HCT116 (cell line): ENCODE measurements at regions not wholly inside any gene's neighbourhood (a gene's known extent, or its start where the extent isn't known, plus 50 kb on each side); places are given as distances from the start of the nearest gene placed in this dataset.
"Not testable (repeated sequence)": the region's sequence is repeated elsewhere in the genome, so short reads cannot be mapped to it uniquely, and the experiment has no call there.

Source experiments
- ATAC-seq: fragments of 200-7000 bp; cut with Tn5 transposase; 2 replicates; pipeline ENCODE4 v1.9.1; 2020; ENCODE audit warnings: mild to moderate bottlenecking, moderate library complexity
- BruUV-seq: library from RNA; stranded (reverse); fragments of 400-500 nt; replicated peaks from 2 replicates; lab custom pipeline; 2021; lab: Mats Ljungman, UMichigan
- CTCF ChIA-PET: fragments of 300-600 bp; sonication (Branson Sonifier 250); formaldehyde crosslinking; loops from one replicate; lab custom pipeline; 2021; ENCODE audit warnings: antibody characterized with exemption; lab: Charles Lee
- POLR2A ChIA-PET: fragments of 300-600, 350-600 bp; sonication (Branson Sonifier 250); formaldehyde crosslinking; loops from one replicate; lab custom pipeline; 2021; ENCODE audit warnings: antibody characterized with exemption; lab: Charles Lee
- RAD21 ChIA-PET, 2 experiments: fragments of 300-600 bp; sonication (Branson Sonifier 250); formaldehyde crosslinking; loops; one replicate each; lab custom pipeline; 2023; ENCODE audit warnings: low total read pairs in 2 of 2; ENCODE audit not compliant: uncharacterized antibody in 2 of 2, unreplicated experiment in 2 of 2, low non-redundant PET in 1 of 2; lab: Charles Lee
- DNase-seq: peaks from one replicate; pipeline ENCODE4 v3.0.0-alpha.2; 2010; ENCODE audit warnings: low read depth, low spot score
- H2AFZ ChIP-seq: fragments of 200-600 bp; shearing (Covaris generic), sonication (generic); 2 replicates; pipeline ENCODE4 v1.6.1; 2017; ENCODE audit warnings: low read depth, mixed run types, mixed read lengths, antibody characterized with exemption, low read length; ENCODE audit not compliant: poor library complexity, severe bottlenecking
- H3K27ac ChIP-seq: 2 replicates; pipeline ENCODE4 v1.5.1; 2012; ENCODE audit warnings: low read depth, low read length
- H3K27me3 ChIP-seq: fragments of 200-600 bp; sonication (generic); 2 replicates; pipeline ENCODE4 v1.6.1; 2016; ENCODE audit warnings: mixed run types, low read length, mixed read lengths; ENCODE audit not compliant: insufficient read depth
- H3K36me3 ChIP-seq, 2 experiments: fragments of 200-500 bp in 1 of 2; fragments of 200-600 bp in 1 of 2; sonication (Bioruptor generic) in 1 of 2; sonication (generic) in 1 of 2; 2 replicates each; pipeline versions ENCODE4 v1.5.1 to v1.6.1; 2014 to 2016; ENCODE audit warnings: low read length in 2 of 2, inconsistent platforms in 1 of 2, mixed read lengths in 1 of 2, mixed run types in 1 of 2; ENCODE audit not compliant: insufficient read depth in 2 of 2, control insufficient read depth in 1 of 2
- H3K4me1 ChIP-seq, 2 experiments: fragments of 200-600 bp in 1 of 2; sonication (generic) in 1 of 2; 2 replicates each; pipeline versions ENCODE4 v1.5.1 to v1.6.1; 2012 to 2017; ENCODE audit warnings: low read length in 2 of 2, inconsistent platforms in 1 of 2, mild to moderate bottlenecking in 1 of 2, mixed read lengths in 1 of 2, mixed run types in 1 of 2, moderate library complexity in 1 of 2; ENCODE audit not compliant: insufficient read depth in 2 of 2, control insufficient read depth in 1 of 2
- H3K4me2 ChIP-seq: fragments of 200-600 bp; sonication (generic); 2 replicates; pipeline ENCODE4 v1.6.1; 2017; ENCODE audit warnings: mixed run types, low read length, mixed read lengths
- H3K4me3 ChIP-seq, 2 experiments: fragments of 200-600 bp in 1 of 2; sonication (generic) in 1 of 2; replicated peaks in 1 of 2; 2 replicates each; pipeline ENCODE4 v1.5.1; 2011 to 2016; ENCODE audit warnings: low read length in 2 of 2, control low read depth in 1 of 2, low read depth in 1 of 2, mild to moderate bottlenecking in 1 of 2, mixed read lengths in 1 of 2, mixed run types in 1 of 2
- H3K79me2 ChIP-seq: fragments of 200-600 bp; sonication (generic); 2 replicates; pipeline ENCODE4 v1.6.1; 2017; ENCODE audit warnings: mild to moderate bottlenecking, mixed run types, low read length, moderate library complexity, mixed read lengths; ENCODE audit not compliant: insufficient read depth
- H3K9ac ChIP-seq: fragments of 200-600 bp; sonication (generic); 2 replicates; pipeline ENCODE4 v1.6.1; 2016; ENCODE audit warnings: low read length, mixed read lengths
- H3K9me2 ChIP-seq: fragments of 200-600 bp; sonication (generic), shearing (Covaris generic); 2 replicates; pipeline ENCODE4 v1.6.1; 2017; ENCODE audit warnings: mixed run types, mild to moderate bottlenecking, moderate library complexity; ENCODE audit not compliant: insufficient read depth
- H3K9me3 ChIP-seq, 2 experiments: fragments of 200-500 bp in 1 of 2; fragments of 200-600 bp in 1 of 2; sonication (Bioruptor generic) in 1 of 2; sonication (generic) in 1 of 2; 2 replicates each; pipeline ENCODE4 v1.6.1; 2014 to 2017; ENCODE audit warnings: low read length in 2 of 2, mixed read lengths in 2 of 2, inconsistent platforms in 1 of 2, low read depth in 1 of 2, mild to moderate bottlenecking in 1 of 2, mixed run types in 1 of 2, moderate library complexity in 1 of 2; ENCODE audit not compliant: control insufficient read depth in 1 of 2, insufficient read depth in 1 of 2
- H4K20me1 ChIP-seq: fragments of 200-600 bp; sonication (generic), shearing (Covaris generic); 2 replicates; pipeline ENCODE4 v1.6.1; 2017; ENCODE audit warnings: mixed run types, mild to moderate bottlenecking, moderate library complexity; ENCODE audit not compliant: insufficient read depth
- EZH2 ChIP-seq: fragments of 200-600 bp; sonication (generic); IDR thresholded peaks from 2 replicates; pipeline ENCODE4 v1.6.1; 2017; ENCODE audit warnings: antibody characterized with exemption, mixed run types
- SRF ChIP-seq: IDR thresholded peaks from 2 replicates; pipeline ENCODE4 v1.6.1; 2012; ENCODE audit warnings: low read depth
- intact Hi-C: fragments of 100-400 bp; cut with micrococcal nuclease; formaldehyde crosslinking; loops from 2 replicates; pipeline ENCODE4 v1.10.0; 2022
- TF ChIP-seq, protein P1 (sequence below): IDR thresholded peaks from 2 replicates; pipeline ENCODE4 v1.6.1; 2012; ENCODE audit warnings: low read depth

DNA sequence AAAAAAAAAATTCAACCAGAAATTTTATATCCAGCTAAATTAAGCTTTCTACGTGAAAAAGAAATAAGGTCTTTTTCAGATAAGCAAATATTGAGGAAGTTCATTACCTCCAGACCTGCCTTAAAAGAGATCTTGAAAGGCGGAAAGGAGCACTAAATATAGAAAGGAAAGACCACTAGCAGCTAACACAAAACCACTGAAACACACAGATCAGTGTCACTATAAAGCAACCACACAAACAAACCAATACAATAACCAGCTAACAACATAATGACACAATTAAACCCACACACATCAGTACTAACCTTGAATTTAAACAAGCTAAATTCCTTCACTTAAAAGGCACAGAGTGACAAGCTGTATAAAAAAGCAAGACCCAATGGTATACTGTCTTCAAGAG is 958.3 kb downstream of the TSN start:
- intact Hi-C loops = no loop called here
- no peak for DNase-seq
- Histone ChIP-seq H3K79me2 (no peaks in the 10 kb centered on the region), H3K9me2 (no peaks in the 10 kb centered on the region), H3K27ac (no peak overlapping the region), H3K27me3 (no peaks in the 10 kb centered on the region), H3K9ac (no peak overlapping the region), H3K36me3 (no peaks in the 10 kb centered on the region), H3K4me1 (no peaks in the 10 kb centered on the region), H2AFZ (no peak overlapping the region), H4K20me1 (no peaks in the 10 kb centered on the region), H3K4me2 (no peak overlapping the region), H3K9me3 (peaks cover 0 to 3% of the 10 kb centered on the region in 2 experiments; a peak in 2 of 4 replicates), H3K4me3 (no peak overlapping the region)
- ChIA-PET POLR2A (no interaction called here), RAD21 (no interaction called here), CTCF (no interaction called here)
- no peak for TF ChIP-seq EZH2
- TF ChIP-seq, protein P1, sequence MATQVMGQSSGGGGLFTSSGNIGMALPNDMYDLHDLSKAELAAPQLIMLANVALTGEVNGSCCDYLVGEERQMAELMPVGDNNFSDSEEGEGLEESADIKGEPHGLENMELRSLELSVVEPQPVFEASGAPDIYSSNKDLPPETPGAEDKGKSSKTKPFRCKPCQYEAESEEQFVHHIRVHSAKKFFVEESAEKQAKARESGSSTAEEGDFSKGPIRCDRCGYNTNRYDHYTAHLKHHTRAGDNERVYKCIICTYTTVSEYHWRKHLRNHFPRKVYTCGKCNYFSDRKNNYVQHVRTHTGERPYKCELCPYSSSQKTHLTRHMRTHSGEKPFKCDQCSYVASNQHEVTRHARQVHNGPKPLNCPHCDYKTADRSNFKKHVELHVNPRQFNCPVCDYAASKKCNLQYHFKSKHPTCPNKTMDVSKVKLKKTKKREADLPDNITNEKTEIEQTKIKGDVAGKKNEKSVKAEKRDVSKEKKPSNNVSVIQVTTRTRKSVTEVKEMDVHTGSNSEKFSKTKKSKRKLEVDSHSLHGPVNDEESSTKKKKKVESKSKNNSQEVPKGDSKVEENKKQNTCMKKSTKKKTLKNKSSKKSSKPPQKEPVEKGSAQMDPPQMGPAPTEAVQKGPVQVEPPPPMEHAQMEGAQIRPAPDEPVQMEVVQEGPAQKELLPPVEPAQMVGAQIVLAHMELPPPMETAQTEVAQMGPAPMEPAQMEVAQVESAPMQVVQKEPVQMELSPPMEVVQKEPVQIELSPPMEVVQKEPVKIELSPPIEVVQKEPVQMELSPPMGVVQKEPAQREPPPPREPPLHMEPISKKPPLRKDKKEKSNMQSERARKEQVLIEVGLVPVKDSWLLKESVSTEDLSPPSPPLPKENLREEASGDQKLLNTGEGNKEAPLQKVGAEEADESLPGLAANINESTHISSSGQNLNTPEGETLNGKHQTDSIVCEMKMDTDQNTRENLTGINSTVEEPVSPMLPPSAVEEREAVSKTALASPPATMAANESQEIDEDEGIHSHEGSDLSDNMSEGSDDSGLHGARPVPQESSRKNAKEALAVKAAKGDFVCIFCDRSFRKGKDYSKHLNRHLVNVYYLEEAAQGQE = no peak
- TF ChIP-seq SRF = no peak
- ATAC-seq = no peak
- BruUV-seq = no TSS peak

GRCh38 chr2:122720822-122721221 is 965.4 kb downstream of the TSN start:
- BruUV-seq = not testable (repeated sequence)

More at GRCh38 chr2:122720822-122721221, 965.4 kb downstream of the TSN start:
- CTCF ChIA-PET, POLR2A ChIA-PET, H3K27me3 ChIP-seq, H3K36me3 ChIP-seq, H3K4me1 ChIP-seq, intact Hi-C loops, H3K79me2 ChIP-seq, H2AFZ ChIP-seq, H3K4me3 ChIP-seq, H3K9me3 ChIP-seq, H3K4me2 ChIP-seq, H3K9me2 ChIP-seq, H3K27ac ChIP-seq, DNase-seq, H3K9ac ChIP-seq, ATAC-seq, H4K20me1 ChIP-seq, RAD21 ChIA-PET: not testable (repeated sequence)
